IPS-NIHi11 (cell line): ENCODE measurements at regions not wholly inside any gene's neighbourhood (a gene's known extent, or its start where the extent isn't known, plus 50 kb on each side); places are given as distances from the start of the nearest gene placed in this dataset.

Source experiments
- DNase-seq: peaks from one replicate; pipeline ENCODE4 v3.0.0; 2012; ENCODE audit warnings: mixed read lengths, low spot score

DNA sequence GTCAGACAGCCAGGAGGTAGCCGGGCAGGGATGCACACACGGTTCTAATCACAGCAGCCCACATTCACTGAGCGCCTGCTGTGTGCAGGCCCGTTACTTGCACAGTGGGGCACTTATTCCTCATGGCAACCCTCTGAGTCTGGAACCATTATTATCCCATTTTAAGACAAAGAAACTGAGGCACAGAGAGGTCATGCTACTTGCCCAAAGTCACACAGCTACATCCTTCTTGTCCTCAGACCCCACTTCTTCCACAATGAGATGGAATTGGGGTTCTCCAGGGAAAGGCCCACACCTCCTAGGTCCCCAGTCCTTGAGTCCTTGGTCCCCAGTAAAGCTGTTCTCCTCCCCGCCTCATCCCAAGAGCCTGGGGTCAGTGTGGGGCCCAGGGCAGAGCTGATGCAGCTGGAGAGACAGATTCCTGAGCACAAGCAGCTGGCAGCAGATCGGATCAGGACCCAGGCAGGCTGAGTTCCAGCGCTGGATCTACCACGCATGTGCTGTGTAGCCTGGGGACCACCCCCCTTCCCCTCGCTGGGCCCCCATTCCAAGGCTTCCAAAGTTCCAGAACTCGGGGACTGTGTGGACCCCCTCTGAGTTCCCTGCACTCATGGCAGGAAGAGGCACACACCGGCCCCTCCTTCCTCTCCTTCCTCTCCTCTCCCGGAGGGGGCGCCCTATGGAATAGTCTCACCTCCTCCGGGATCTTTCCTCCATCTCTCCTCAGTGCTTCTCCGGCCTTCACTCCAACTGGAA, 393.4 kb downstream of the MATN1 start:
- DNase-seq: peak; percentile 67

DNA sequence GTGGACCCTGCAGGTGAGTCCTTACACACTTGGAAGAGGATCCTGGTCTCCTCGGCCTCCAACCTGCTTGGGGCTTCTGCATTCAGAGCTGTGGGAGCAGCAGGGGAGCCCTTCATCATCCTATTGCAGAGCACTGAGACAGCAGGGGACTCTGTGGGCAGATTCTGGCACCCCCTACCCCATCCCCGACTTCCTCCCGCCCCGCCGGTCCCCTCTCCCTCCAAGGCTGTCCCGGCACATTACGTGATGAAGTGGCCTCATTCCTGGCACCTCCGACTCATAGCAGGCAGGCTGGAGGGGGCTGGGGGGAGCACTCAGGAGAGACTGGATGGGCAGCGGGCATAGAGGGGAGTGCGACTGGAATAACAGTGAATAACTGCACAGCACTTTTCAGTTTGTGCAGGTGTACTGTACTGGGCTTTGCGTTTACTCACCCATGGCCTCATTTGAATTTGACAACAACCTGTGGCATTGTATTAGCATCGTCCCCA, 394.1 kb downstream of the MATN1 start:
- DNase-seq: no peak

DNA sequence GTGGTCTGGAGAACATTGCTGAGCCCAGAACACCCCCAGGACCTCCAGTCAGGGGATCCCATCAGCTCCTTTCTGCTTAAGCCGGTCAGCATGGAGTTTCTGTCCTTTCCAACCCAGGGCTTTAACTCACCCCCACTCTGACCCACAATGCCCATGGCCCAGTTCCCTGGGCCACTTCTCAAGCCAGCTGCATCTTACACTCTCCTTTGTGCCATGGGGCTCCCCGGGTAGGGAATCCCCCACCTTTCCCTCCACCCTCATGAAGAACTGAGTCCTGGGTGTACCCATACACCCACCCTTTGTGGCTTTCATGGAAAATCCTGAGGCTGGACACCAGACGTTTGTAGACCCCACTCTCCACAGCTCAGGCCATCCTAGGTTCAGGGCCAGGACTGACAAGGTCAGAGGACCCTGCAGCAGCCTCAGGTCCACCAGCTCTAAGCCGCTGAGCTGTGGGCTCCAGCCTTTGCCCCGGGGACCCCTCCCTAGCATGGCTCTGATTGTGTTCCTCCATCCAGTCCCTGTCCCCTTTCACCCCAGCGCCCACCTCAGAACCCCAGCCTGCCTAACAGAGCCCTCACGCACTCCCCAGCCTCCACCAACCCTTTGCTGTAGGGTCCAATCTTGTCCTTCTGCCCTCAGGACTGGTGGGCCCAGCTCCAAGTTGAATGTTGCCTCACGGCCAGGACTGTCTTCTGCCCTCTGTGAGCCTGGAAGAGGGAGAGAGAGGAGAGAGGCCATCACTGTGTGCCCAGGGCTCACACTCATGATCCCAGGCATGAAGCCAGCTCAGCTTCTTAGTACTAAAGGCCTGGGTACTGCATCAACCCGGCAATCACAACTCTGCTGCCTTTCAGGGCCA, 394.8 kb downstream of the MATN1 start:
- no peak for DNase-seq

DNA sequence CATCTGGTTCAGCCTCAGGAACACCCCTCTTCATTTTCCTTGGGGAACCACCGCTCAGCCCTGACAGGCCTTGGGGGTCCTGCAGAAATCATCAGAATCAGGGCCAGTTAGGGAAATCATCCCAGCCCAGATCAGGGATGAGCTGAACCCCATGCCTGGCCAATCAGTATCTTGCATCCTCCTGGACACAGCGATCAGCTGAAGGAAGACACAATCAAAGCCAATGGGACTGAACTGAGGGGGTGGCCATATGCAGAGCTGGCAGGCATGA, 395.4 kb downstream of the MATN1 start:
- DNase-seq: no peak

DNA sequence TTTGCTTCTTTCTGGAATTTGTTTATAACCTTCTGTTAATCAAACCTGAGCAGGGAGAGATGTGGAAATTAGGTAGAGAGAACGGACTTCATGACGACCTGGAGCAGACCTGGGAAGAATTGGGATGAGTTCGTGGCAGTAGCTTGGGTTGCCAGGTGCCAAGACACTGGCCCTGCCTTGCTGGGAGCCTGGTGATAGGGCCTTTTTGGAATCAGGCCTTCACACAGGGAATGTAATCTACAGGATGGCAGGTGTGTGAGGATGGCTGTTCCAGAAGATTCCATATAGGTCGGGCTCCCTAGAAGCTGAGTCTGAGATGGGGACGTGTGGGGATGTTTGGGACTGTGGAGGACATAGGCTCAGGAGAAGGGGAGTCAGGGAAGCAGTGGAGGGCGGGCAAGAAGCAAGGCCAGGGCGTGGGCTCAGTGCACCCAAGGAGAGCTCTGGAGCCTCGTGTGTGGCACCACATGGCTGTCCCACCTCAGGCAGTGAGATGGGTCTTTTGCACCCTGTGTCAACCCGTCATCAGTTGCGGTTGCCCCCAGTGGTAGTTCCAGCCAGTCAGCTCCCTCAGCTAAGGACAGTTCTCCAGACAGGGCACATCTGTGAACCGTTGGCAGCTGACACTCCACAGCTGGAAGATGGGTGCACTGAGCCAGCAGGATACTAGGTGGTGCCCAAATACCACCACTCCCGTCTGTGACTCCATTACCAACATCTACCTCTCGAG, 395.9 kb downstream of the MATN1 start:
- no peak for DNase-seq

DNA sequence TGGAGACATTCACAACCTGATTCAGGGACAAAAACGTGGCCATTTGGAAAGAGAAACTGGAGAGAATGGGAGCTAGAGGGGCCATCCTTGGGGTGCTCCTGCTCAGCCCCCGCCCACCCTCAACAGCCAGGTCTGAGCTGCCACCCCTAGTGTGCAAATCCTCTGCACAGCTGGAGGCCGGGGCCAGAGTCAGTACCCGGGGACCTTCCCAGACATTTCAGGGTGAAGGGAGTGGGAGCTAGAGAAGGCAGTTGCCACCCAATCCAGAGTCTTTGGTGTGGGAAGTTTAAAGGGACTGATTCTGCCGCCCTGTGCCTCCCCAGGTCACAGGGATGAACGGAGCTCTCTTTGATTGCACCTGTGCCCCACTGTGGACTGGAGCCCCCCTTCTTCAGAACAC, 397.4 kb downstream of the MATN1 start:
- no peak for DNase-seq

DNA sequence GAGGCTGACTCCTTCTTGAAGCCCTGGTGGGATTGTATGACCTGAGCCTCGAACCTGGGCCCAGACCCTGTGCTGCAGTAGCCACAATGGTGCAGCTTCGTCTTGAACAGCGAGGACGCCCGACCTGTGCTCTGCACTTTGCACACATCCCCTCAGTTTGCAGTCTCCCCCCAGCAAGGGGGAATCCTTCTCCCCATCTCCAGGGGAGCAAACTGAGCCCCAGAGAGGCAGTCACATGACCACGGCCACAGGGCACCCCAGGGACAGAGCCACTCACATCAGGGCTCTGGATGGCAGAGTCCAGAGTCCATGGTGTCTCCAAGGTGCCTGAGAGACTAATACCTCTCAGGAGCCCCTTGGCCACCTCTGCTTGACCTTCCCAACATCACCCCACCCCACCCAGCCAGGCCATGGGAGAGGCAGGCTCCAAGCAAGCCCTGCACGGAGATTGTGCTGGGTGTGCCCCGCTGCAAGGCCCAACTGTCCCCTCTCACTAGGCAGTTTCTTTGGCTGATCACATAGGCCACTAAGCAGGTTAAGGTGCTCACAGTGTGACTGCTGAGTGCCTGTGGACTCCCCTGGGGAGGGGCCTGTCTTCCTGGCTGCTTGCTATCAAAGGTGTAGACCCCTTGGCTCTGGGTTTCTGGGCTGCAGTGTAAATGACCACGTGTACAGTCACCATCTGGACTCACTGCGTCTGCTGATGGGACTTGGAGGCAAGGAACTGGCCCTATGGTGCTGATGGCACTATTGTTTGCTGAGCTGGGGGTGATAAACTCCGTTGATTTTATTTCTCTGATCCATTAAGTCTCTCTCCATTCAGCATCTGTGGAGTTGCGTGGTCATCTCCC, 398.1 kb downstream of the MATN1 start:
- DNase-seq: no peak

DNA sequence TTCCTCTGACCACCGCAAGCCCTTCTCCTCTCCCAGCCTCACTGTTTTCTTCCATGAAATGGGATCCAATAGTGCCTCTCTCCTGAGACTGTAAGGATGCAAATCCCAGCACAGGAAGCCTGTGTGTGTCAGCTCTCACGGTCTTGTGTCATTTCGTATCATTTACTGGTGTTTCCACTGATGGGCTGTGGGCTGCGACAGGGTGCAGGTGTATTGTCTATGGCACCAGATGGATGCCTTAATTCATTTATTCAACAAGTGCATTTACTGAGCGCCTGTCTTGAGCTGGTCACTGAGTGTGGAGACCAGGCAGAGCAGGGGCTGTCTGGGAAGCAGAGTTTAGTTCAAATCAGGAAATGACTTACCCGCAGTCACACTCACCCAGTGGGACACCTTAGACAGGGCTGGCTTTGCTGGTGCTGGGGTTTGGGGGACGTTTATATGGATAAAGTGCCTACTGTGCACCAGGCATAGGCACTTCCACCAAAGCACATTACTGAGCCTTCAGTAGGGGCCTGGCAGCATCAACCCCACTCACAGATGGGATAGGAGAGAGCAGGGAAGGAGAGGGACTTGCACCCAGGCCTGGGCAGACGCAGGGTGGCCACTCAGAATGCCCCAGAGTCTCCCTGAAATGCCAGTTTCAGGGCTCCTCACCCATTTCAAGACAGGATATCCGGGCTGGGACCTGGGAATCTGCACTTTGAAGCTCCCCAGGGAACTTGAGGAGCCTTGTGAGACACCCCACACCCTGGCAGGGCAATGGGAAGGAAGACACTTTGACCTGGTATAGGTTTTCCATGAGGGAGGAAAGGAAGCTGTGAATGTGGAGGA, 398.9 kb downstream of the MATN1 start:
- no peak for DNase-seq

DNA sequence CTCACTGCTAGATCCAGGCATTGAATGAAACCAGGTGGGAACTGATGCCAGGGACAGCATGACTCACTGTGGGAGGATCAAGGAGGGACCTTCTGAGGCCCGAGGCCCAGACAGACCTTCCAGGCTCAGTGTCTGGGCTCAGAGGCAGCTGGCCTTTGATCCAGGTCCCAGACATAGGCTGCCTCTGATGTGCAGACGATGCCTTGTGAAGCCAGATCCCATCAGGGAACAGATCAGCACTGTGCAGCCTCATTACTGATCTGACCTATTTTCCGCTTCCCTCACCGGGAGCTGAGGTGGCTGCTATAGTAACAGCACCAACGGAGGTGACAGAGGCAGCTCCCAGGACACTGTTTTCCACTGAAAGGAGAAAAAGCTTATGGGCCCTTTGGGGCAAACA, 399.5 kb downstream of the MATN1 start:
- DNase-seq: no peak

DNA sequence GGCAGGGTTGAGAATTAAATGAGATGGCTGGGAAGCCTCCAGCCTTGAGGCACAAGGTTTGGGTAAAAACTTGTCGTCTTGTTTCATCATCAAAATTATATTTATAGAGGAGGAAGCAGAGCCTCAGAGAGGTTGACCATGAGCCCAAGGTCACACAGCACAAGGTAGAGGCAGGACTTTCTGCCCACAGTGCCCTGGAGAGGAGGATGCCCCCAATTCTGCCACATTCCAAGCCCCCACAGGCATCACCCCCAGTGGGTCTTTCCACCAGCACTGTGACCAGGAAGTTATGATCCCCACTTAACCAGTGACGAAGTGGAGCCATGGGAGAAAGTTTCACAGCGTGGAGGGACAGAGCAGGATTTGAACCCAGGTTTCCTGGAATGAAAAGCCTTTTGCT, 400.0 kb downstream of the MATN1 start:
- DNase-seq: no peak

DNA sequence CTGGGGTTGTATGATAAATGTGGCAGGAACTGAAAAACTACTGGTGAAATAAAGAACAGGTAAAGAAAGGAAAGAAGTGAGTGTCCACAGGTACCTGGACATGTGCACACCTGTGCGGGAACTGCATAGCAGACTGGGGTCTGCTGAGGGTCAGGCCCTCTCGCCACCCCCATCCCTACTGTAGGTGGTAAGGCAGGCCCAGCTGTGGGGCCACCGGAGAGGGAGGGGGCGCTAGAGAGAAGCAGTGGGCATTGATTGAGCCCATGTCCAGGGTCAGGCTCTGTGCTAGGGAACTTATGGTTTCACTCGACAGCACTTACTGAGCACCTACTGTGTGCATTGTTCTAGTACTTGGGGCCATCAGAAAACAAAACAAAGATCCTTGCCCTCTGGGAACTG, 400.5 kb downstream of the MATN1 start:
- DNase-seq: peak; percentile 61

DNA sequence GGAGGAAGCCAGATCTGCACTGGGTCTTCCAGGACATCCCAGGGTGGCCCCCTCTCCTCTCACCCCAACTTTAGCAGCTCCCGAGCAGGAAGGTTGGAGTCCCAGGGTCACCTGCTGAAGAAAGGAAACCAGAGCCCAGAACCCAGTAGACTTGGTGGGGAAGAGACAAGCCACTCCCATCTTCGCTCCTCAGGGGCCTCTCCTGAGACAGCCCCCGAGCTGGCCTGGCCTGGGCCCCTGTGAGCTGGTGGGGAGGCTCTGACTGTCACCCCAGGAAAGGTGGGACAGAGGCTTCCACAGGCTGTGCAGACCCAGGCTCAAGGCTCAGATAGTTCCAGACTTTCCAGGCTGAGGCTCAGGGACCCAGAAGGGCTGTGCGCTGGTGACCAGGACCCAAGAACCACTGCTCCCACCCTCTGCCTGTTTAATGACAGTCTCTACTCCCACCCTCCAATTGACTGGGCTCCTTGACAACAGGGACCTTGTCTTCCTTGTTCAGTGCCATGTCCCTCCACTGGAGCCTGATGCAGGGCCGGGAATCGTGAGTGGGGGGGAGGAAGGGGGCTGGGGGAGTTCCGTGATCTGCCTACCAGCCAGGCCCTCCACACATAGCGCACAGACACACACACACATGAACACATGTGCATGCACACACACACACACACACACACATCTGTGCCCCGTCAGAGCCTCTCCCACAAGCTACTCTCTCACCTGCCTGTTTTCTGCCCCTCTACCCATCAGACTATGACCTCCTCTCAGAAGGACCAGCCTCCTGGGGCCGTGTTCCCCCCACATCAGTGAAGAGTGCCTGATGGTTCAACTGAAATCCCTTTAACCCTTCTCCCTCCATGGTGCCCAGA, 401.2 kb downstream of the MATN1 start:
- DNase-seq: no peak

DNA sequence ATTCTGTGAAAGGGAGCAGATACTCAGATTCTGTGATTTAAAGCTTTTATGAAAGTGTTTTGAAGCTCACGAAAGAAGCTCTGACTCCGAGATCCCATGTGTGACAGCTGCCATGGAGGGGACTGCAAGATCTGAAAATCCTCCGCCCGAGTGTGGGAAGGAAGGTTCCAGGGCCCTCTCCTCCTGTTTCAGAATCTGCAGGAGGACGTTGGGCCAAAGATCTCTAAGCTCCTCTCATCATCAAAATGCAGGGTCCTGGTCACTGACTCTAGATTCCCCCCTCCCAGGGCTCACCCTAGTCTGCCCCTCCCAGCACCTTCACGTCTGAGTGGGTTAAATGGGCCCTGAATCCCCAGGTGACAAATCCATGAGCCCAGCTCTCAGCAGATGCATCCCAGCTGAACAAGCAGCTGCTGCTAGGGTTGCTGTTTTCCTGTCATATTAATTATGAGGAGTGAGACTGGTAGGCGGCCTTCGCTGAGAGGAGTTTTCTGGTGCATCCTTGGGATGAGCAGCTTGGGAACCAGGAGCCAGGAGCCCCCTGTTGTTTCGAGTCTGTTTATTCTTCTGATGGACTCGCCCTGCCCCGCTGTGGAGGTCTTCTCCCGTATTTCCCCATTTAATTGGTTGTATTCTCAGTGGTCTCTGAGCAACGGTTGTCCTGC, 402.0 kb downstream of the MATN1 start:
- DNase-seq: no peak

DNA sequence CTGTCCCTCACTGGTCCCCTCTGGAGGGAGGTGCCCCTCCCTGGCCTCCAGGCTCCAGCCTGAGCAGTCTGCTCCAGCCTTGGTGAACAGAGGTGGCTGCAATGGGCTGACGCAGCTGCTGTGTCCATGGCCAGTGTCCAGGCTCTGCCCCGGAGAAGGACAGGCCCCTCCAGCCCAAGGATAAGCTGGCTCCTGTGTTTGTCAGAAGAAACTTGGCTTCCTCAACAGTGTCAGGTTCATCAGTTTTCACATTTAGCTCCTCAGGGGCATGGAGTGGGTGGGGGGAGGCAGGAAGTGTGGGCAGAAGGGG, 402.8 kb downstream of the MATN1 start:
- DNase-seq: no peak

DNA sequence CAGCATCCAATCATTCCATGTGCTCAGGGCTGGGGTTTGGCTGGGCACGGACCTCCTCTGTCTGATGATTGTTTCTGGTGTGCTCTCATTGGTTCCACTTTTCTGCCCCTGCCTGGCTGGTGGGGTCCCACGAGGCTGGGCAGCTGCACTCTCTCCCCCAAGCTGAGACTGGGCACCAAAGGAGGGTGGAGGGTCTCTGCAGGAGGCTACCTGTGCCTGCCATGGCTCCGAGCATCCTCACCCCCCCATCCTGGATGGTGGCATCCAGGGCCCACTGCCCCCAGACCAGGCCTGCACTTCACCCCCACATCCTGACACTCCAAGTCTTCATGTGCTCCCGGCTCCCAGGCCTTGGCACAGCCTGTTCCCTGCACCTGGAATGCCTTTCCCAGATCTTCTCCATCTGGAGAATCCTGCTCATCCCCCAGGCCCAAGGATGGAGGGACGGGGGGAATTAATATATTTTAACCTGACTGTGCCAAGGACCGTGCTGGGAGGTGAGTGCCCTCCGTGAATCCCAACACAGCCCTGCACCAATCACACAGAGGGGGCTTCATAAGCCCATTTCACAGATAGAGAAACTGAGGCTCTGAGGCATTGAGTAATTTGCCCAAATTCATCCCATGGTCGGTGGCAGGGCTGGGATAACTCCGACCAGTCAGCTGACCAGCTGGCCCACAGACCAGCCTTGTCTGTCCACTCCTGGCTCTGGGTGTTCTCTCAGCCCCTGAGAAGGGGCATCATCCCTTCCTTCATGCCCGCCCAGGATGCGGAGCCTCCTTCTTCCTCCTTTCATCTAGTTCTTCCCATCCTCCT, 403.4 kb downstream of the MATN1 start:
- no peak for DNase-seq

DNA sequence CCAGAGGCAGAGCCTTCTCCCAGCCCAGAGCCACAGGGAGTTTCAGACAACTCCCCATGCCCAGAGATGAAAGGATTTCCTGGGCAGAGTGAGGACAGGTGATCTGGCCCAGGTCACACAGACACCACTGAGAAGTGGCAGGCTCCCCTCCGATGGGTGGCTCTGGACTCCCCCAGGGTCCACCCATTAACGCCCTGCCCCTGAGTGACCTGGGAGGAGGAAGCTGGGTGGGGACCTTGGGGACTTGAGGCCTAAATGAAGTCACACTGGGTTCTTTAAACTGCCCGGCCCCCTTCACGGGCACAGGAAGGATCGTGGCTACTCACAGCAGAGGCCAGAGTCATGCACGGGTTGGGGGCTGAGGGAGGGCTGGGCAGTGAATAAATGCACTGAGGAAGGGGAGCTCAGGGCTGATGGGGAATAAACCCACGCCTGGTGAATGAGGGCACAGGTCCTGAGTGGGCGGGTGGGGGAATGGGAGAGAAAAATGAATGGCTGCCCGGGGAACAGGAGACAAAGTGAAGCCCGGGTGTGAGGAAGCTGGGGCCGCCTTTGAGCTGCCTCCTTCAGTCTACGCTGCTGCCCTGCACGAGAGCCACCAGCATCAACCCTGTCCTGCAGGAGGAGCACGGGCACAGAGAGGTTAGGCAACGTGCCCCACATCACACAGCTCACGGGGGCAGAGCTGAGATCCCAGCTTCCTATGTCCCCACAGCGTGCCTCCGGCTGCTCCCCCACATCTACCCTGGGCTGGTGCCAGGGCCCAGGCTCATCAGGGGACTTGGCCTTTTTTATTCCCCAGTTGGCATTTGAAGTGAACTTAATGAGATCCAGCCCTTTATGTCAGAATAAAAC, 404.3 kb downstream of the MATN1 start:
- no peak for DNase-seq

DNA sequence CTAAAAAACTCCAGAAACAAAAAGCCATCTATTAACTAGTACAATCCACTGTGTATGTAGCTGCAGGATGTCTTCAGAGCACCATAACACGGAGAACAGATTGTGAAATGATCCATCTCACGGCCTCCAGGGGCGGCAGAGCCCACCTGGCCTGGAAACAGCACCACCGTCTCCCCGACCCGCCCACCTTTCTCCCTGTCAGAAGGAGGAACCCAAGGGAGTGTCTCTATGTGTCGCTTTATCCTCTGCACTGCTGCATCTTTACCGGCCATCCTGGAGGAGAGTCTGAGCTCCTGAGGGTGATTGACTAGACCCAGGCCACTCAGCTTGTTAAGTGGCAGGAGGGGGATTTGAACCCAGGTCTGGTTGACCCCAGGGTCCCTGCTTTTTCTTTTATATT, 405.0 kb downstream of the MATN1 start:
- peak; percentile 33 for DNase-seq

DNA sequence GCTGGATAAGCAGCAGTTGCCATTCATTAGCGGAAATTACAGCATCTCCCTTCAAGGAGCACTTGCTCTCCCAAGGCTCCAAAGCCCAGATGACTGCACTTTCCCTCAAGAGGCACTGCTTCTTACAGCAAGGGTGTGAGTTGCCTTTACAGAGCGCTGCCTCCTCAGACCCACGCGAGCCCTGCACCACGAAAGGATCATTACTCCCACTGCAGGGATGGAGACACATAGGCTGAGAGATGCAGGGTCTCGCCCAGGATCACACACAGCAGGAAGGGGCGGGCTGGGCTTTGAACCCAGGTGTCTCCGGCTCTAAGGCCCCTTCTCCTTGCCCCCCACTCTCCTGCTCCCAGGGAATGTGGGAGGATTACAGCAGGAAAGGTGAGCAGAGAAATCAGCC, 405.5 kb downstream of the MATN1 start:
- no peak for DNase-seq
